HG03064 (cell line): ENCODE measurements at regions not wholly inside any gene's neighbourhood (a gene's known extent, or its start where the extent isn't known, plus 50 kb on each side); places are given as distances from the start of the nearest gene placed in this dataset.
"Not testable (repeated sequence)": the region's sequence is repeated elsewhere in the genome, so short reads cannot be mapped to it uniquely, and the experiment has no call there.

ENCODE experiments used
- ATAC-seq: cut with Tn5 transposase; IDR thresholded peaks from one replicate; pipeline ENCODE4 v1.9.1; 2021; ENCODE audit warnings: low read depth; ENCODE audit not compliant: unreplicated experiment

DNA sequence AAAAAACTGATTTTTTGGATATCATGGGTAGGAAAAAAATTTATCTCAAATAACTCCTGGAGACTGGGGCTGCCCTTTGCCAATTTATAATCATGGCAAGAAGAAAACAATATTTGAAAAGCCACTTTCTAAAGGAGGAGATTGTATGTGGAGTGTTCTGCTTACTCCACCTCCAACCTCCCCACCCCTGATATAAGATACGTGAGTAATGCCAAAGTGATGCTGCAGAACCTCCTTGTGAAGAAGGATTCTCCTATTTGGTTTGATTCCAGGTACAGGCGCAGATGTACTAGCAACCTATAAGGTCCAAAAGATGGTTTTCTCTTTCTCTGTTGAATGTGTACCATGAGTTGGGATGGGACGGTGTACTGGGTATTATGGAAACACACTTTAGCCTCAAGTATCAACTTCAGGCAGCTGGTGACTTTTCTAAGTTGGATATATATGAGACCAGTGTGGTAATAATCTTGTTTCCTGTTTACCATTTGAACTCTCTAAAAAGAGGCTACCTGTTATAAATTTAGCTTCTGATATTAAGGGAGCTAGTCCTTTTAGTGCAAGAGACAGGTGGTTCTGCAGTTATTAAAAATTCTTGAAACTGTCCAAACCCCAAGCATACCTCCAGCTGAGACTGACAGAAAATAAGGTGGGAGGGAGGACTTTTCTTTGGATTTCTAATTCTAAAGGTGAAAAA lies 724.0 kb upstream of the MIR17HG start:
- ATAC-seq = no peak

DNA sequence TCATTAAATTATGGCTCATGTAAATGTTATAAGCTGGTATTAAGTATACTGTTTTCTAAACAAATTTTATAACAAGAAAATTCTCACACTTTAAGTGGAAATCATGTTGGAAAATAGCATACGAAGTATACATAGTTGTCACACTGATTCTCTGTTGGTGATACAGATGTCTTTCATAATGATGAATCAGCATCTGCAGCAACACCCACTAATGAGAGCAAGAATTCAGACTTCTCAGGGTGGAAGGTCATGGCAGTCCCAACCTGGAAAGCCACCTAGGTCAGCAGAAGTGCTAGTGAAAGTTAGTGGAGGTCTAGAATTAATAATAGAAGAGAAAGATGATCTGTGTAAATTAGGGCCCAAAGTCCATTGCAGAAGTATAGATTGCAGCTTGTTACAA lies 719.7 kb upstream of the MIR17HG start:
- ATAC-seq = no peak

DNA sequence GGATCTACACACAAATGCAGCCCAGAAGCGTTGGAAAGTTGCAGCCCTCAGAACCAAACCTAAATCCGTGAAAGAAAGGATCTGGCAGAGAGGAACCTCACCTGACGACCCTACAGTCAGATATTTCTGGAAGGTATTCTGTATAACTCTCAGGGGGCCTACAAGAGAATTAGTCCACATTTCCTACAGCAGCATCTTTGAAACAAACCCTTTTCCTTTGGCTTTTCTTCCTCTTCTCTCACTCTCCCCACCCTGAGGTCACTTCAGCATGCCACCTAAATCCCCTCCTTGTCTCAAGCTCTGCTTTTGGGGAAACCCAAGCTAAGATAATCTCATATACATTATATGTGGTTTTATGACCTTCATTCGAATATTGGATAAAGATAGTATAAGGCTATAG lies 719.0 kb upstream of the MIR17HG start:
- no peak for ATAC-seq

DNA sequence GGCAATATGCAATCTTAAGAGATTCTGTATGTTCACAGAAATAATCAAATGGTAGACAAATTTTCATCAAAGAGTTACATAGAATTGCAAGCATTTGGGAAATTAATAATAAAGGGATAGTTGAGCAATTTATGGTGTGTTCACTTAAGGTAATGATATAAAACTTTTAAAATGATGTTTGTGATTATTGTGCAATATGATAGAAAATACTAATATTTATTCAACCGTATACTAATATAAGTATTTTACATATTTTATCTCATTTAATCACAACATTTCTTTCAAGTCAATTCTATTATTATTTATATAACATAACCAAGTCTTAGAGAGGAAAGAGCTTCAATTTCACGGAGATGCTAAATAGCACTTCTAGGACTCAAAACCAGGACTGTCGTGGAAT lies 716.8 kb upstream of the MIR17HG start:
- ATAC-seq = no peak

DNA sequence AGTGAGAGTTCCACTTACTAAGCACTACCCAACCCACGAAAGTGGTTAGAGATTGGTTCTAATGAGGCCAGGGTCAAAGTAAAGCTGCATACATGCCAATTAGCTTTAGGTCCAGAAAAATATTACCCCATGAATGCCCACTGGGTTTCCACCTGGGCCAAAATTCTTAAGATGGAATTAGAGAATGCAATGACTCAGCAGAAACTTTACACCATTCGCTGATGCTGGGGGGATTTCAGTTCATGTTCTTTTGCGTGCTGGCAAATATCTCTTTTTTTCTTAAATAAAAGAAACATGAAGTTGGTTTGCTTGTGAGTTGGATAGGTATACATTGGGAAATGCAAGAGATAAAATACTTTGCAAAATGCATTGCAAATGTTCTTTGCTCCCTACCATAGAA lies 715.3 kb upstream of the MIR17HG start:
- no peak for ATAC-seq

DNA sequence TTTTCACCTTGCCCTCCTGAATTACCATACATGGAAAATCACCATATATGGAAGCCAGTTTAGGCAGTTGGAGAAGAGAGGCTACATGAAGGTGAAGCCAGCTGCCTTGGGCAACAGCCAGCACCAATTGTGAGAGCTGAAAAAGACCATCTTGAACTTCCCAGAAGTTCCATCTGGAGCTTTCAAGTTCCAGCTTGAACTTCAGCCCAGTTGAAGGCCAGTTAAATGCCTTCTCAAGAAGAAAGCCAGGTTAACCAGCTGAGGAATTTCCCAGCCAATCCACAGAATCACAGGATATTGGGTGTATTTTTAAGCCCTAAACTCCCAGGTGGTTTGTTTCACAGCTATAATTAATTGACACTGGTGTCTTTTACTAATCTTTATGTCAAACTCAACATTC lies 713.6 kb upstream of the MIR17HG start:
- ATAC-seq = no peak

DNA sequence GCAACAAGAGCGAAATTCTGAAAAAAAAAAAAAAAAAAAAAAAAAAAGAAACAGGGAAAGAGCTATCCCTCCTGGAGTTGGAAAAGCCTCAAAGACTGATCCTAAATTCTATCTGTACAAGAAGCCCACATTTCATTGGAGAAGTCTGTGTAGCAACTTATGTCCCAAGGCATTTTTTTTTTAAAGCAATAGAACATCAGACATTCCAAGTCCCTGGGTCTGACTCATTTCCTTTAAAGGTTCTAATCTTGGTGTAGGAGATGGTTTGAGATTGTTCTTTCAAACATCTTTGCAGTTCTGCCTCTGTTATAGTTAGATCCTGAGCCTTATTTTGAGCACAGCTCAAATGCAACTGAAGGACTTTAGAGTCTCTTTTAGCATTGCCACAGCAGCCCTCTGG lies 706.5 kb upstream of the MIR17HG start:
- no peak for ATAC-seq

DNA sequence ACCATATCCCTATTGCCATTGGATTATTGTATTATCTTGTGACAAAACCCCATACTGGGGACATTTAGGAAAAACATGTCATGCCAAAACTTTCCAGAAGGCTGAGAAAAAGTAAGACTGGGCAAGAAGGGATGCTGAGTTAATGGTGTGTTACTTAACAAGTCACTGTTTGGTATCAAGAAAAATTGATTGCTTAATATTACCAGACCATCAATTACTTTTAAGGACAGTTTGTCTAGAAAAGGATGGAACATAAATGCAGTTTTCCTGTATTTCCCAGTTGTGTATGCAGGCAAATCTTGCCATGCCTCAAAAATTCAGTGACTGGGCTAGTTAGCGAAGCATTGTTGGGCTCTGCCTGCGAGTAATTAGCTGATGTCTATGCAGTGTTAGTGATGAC lies 705.6 kb upstream of the MIR17HG start:
- ATAC-seq = no peak

DNA sequence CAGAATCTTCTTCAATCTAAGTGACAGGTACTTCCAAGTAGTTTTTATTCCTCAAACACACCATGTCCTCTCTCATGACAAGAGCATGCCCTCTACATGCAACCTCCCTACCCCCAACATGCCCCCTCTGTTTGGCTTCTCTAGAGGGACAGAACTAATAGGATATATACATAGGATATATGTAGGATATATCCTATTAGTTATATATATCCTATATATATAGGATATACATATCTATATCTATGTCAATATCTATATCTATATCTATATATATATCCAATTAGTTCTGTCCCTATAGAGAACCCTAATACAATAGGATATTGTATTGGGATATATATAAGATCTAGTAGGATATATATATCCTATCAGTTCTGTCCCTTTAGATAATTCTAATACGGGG lies 701.9 kb upstream of the MIR17HG start:
- no peak for ATAC-seq

DNA sequence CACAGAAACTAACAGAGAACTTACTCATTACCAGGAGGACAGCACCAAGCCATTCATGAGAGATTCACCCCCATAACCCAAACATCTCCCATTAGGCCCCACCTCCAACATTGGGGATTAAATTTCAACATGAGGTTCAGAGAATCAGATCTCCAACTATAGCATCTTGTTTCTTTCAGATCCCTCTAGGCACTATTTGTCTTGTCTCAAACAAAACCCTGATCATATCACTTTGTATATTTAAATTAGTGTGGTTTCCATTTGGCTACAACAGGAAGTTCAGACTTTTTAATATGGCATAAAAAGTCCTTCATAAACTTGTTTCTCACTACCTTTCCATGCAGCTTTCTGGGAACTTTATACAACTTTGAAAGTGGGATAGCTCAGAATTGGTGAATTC lies 699.0 kb upstream of the MIR17HG start:
- no peak for ATAC-seq

DNA sequence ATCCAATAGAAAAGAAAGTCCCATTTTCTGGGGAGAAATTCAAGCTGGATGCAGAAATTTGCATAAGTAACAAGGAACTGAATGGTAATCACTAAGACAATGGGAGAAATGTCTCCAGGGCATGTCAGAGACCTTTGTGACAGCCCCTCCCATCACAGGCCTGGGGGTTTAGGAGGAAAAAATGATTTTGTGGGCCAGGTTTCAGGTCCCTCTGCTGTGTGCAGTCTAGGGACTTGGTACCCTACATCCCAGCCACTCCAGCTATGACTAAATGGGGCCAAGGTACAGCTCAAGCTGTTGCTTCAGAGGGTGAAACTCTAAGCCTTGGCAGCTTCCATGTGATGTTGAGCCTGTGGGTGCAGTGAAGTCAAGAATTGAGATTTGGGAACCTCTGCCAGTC lies 695.5 kb upstream of the MIR17HG start:
- no peak for ATAC-seq

DNA sequence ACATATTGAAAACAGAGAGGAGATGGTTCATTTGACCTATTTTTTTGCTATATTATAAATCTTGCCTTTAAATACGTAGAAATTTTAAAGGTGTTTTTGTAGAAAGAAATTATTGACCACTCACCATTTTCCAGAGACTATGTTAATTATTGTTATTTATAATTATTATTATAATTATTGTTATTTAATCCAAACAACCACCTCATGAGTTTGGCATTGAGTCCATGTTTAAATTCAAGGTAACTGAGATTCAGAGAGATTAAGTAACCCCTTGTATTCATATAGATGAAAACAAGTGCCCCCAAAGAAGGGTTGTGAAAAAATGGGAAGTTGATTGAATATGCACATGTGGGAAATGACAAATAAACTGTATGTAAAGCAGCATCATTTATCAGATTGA lies 692.5 kb upstream of the MIR17HG start:
- ATAC-seq = no peak

DNA sequence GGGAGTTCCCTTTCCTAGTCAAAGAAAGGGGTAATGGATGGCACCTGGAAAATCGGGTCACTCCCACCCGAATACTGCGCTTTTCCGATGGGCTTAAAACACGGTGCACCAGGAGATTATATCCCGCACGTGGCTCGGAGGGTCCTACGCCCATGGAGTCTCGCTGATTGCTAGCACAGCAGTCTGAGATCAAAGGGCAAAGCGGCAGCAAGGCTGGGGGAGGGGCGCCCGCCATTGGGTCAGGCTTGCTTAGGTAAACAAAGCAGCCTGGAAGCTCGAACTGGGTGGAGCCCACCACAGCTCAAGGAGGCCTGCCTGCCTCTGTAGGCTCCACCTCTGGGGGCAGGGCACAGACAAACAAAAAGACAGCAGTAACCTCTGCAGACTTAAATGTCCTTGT lies 683.3 kb upstream of the MIR17HG start:
- not testable (repeated sequence) for ATAC-seq

DNA sequence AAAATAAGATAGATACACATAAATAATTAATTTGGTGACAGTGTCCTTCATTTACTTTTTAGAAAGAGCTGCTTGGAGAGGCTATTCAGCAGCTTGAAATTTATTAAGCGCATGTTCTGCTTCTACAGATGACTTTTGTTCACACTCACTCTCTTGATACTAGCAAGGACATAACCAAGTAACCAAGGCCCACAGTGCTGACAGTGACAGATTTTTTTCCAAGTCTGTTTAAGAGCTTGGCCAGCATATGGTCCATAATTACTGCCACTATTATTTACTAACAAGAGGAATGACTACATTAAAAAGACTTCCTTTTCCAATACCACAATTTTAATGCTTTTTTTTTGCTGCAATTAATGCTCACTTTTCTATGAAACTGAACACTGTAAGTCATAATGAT lies 673.7 kb upstream of the MIR17HG start:
- no peak for ATAC-seq

DNA sequence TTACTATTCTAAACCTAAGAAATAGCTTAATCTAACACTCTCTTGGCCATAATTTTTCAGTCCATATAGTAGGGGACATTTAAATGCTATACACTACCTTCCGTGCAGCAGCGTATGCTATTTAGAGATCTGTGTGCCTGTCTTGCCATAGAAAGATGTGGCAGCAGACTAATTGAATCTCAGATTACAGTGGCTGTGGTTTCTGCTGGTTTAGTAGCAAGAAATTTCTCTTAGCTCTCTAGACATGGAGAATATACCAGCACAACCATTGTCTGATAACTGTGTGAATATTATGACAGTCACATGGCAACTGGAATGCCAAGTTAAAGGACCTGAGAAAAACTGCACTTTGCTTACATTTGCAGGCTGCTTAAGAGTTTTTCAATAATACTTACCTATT lies 672.4 kb upstream of the MIR17HG start:
- no peak for ATAC-seq

DNA sequence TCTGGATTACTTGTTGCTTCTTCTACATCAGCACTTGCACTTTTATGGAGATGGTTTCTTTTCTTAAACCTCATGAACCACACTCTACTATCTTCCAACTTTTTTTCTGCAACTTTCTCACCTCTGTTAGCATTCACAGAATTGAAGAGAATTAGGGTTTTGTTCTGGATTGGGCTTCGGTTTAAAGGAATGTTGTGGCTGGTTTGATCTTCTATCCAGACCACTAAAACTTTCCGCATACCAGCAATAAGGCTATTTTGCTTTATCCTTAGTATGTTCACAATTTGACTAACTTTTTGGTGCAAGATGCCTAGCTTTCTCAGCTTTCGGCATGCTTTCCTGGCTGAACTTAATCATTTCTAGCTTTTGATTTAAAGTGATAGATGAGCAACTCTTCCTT lies 666.7 kb upstream of the MIR17HG start:
- no peak for ATAC-seq

DNA sequence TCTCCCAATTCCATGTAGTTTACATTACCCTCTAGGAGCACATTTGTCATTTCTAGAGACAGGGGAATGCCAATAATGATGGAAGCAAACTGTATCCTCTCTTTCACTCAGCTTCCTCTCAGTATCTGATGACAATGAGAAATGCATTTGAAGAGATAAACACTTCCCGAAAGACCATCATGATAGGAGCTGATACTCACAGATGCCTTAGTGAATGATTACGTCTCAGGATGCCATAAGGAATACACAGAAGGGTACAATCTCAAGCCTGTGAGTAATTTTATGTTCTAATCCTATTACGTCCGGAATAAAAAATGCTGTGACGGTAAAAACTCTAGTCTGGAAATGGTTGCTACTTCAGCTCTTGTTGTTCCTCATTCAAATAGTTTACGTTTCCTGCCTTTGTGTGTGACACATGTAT lies 663.8 kb upstream of the MIR17HG start:
- no peak for ATAC-seq

DNA sequence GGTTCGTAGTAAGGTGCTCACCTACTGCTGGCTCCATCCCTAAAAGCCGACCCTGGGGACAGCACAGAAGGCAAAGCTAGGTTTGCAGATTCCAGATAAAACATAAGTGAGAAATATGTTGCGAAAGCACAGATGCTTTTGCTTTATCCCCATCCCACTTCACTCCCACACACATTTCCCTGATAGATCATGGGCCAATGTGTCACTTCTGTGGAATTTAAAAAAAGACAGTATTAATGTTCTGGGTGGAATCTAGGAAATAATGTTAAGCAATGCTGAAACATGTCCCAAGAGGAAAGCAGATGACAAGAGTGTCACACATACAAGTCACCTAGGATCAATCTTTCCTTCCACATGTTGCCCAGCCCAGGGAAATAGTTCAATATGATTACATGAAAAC lies 661.0 kb upstream of the MIR17HG start:
- no peak for ATAC-seq

DNA sequence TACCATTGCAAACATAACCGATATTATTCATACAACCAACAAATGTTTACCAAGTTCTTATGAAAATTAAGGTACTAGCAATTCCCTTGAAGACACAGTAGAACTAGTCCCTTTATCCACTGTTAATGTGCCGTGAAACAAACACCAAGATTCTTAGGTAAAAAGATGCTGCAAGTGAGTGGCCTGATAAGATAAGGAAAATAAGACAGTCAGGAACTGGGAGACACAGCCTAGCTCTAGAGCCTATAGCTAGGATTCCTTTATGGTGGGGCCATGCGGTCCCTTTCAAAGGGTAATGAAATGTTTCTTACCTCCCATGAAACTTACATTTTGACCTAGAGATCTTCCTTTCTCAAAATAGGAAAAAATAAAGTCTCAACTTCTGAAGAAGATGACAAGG lies 658.4 kb upstream of the MIR17HG start:
- ATAC-seq = no peak

DNA sequence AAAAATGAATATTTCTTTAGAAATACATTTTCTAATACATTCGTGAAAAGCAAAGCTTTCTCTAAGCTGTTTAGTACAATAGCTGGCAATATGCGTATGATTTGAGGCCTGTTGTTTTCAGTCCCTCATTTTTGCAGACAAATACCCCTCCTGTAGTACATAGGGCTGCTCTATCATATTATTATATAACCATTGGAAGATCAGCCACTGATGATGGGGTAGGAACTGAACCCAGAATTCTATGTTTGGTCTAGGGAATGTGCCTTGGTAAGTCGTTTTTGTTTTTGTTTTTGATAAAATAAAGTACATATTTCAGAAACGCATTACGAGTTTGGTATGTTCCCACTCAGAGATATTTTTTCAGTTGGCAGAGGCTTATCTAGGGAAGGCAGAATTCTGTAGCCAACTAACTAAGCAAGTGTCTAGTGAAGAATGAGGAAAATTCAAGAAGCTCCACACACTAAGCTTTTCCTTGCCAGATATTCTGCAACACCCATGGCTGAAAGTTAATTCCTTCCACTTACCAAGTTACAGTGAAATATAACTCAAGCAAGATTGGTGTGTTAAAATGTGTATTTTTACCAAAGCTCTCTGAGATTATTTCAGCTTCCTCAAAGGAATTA lies 656.9 kb upstream of the MIR17HG start:
- ATAC-seq = no peak

DNA sequence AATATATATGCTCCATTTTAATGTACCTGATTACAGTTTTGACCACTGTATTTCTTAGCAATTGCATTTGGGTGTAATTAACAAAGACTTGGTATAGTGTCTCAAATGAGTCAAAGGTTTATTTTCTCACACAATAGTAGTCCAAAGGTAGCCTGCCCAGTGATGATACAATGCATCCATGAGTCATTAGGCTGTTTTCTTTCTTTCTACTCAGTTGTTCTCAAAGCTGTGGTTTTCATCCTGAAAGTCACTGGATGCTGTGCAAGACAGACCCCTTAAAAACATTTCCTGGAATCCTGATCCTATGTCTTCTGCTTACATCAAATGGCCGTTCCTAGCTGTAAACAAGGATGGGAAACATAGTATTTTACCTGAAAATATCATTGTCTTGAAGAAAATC lies 651.2 kb upstream of the MIR17HG start:
- ATAC-seq = no peak

DNA sequence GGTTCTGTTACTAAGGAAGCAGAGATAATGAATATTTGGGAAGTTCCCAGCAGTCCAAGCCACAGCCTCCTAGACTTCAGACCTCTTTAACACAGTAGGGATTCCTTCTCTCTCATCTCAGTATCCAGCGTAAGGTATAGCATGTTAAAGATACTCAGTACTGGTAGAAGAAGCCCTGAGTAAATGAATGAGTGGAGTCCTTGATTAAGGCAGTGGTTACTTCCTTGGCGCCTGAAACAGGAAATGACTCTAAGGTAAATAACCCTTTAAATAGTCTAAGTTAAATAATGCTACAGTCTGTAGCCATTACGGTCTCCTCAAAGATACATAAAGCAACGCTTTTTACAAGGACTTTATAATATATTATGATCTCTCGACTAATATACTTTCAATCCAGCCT lies 650.8 kb upstream of the MIR17HG start:
- ATAC-seq = no peak

DNA sequence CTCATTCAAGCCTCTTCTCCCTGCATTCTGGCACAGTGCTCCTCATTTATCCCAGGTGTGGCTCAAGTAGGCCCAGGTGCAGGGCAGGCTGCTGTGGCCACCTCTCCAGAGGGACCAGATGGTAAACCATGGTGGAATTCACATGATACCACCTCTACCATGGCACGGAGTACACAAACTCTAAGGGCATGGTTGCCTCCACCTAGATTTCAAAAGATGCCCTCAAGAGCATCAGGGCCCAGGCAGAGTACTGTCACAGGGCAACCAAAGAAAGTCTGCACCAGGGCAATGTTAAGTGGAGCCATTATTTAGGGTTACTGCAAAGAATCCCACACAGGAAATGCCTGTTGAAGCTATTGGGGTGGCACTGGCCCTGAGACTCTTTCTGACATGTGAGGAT lies 647.1 kb upstream of the MIR17HG start:
- ATAC-seq = no peak
